Body of pancreas (tissue), 4 donors: ENCODE measurements at regions not wholly inside any gene's neighbourhood (a gene's known extent, or its start where the extent isn't known, plus 50 kb on each side); places are given as distances from the start of the nearest gene placed in this dataset.

ENCODE experiments used
- CTCF ChIP-seq, 7 experiments: fragments of 450-650 bp in 4 of 7; fragments of 200-600 bp in 3 of 7; sonication (generic) in 3 of 7; IDR thresholded peaks; one replicate each; pipeline ENCODE4 v1.5.1; 2016 to 2019; ENCODE audit warnings: antibody characterized with exemption in 7 of 7
- POLR2A ChIP-seq, 3 donors: fragments of 450-650 bp; IDR thresholded peaks; one replicate each; pipeline ENCODE4 v1.6.1; 2016; ENCODE audit warnings: antibody characterized with exemption in 3 of 3, mild to moderate bottlenecking in 2 of 3

DNA sequence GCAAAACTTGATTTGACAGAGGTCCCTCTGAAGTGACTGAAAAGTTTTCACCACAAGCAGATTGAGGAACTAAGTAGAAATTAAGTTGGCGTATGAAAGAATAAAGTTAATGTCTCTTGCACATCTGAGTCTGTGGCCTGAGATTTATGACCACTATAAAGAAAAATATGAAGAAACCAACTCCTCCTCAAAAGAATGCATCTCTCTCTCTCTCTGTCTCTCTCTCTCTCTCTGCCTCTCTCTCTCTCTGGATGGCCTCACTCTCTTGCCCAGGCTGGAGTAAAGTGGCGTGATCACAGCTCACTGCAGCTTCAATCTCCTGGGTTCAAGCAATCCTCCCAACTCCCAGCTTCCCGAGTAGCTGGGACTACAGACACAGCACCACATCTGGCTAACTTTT lies 55.2 kb downstream of the RPL22L1 start:
- no peak for TF ChIP-seq CTCF (IDR thresholded peaks at IDR 0.05)
- TF ChIP-seq POLR2A (IDR thresholded peaks at IDR 0.05), result no peak
